Epithelial cell of proximal tubule (primary cell): ENCODE measurements at regions not wholly inside any gene's neighbourhood (a gene's known extent, or its start where the extent isn't known, plus 50 kb on each side); places are given as distances from the start of the nearest gene placed in this dataset.

Experiments
- DNase-seq: peaks from one replicate; pipeline ENCODE4 v3.0.0-alpha.2; 2011; ENCODE audit warnings: low read depth
- H3K4me3 ChIP-seq: 2 replicates; pipeline ENCODE4 v1.5.1; 2011; ENCODE audit warnings: low read depth, mild to moderate bottlenecking, low read length
- CTCF ChIP-seq: conservative IDR thresholded peaks from 2 replicates; pipeline ENCODE4 v1.5.1; 2012; ENCODE audit warnings: low read depth, mild to moderate bottlenecking, low read length

GRCh38 chr6:144696610-144697368 is 411.7 kb downstream of the UTRN start:
- no peak for TF ChIP-seq CTCF
- DNase-seq = no peak
- H3K4me3 ChIP-seq = no peak overlapping the region

- DNase-seq = no peak
- TF ChIP-seq CTCF = no peak
- no peak overlapping the region for H3K4me3 ChIP-seq
Measured at GRCh38 chr6:144697369-144697760, 412.2 kb downstream of the UTRN start.

- H3K4me3 ChIP-seq = no peak overlapping the region
- no peak for TF ChIP-seq CTCF
- no peak for DNase-seq
Measured at GRCh38 chr6:144697801-144698200, 412.7 kb downstream of the UTRN start.

GRCh38 chr6:144702781-144703180 is 417.6 kb downstream of the UTRN start:
- H3K4me3 ChIP-seq = no peak overlapping the region
- TF ChIP-seq CTCF = no peak
- DNase-seq = no peak

GRCh38 chr6:144710207-144710606 is 425.1 kb downstream of the UTRN start:
- TF ChIP-seq CTCF = no peak
- DNase-seq = peak; percentile 30
- H3K4me3 ChIP-seq = no peak overlapping the region

- DNase-seq = no peak
- H3K4me3 ChIP-seq = no peak overlapping the region
- TF ChIP-seq CTCF = no peak
Measured at GRCh38 chr6:144711661-144712060, 426.5 kb downstream of the UTRN start.

- H3K4me3 ChIP-seq = no peak overlapping the region
- no peak for DNase-seq
- no peak for TF ChIP-seq CTCF
Measured at GRCh38 chr6:144712541-144712940, 427.4 kb downstream of the UTRN start.
